ENCODE measurements at regions not wholly inside any gene's neighbourhood (a gene's known extent, or its start where the extent isn't known, plus 50 kb on each side); places are given as distances from the start of the nearest gene placed in this dataset.

DNA sequence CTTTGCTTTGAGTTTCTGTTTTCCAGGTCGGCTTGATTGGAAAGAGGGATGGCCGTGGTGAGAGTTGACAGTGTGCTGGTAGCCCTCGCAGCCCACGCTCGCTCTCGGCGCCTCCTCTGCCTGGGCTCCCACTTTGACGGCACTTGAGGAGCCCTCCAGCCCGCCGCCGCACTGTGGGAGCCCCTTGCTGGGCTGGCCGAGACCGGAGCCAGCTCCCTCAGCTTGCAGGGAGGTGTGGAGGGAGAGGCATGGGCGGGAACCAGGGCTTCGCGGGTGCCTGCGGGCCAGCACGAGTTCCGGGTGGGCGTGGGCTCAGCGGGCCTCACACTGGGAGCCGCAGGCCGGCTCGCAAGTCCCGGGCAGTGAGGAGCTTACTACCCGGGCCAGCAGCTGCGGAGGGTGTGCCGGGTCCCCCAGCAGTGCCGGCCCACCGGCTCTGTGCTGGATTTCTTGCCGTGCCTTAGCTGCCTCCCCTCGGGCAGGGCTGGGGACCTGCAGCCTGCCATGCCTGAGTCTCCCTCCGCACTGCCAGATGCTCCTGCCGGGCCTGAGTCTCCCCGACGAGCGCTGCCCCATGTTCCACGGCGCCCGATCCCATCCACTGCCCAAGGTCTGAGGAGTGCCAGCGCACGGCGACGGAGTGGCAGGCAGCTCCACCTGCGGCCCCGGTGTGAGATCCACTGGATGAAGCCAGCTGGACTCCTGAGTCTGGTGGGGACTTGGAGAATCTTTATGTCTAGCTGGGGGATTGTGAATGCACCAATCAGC is 166.4 kb upstream of the FAT1 start:
- DNase-seq: no peak

DNA sequence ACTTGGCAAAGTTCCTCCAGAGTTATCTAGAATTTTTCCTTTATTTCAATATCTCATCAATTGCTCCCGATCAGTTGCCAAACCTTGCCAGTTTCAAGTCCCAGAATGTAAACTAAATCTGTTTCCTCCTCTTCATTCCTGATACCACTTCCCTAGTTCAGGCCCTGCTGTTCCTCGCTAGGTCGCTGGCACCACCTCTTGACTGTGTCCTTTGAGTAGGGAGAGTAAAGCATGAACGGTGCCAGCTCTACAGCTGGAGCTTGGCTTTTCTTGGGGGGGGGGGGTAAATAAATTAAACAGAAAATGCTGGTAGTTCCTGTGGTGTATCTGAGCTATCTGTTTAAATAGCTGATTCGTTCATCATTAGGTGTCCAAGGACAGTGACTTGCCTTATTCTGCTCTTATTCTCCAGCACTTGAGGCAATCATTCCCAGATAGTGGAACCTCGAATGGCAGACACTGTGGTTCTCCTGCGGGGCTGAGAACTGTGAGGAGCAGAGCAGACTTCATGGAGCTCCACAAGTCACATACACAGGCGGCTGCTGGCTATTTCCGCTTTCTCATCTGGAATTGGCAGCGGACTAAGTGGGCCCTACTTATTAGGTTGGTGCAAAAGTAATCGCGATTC is 168.3 kb upstream of the FAT1 start:
- no peak for DNase-seq

DNA sequence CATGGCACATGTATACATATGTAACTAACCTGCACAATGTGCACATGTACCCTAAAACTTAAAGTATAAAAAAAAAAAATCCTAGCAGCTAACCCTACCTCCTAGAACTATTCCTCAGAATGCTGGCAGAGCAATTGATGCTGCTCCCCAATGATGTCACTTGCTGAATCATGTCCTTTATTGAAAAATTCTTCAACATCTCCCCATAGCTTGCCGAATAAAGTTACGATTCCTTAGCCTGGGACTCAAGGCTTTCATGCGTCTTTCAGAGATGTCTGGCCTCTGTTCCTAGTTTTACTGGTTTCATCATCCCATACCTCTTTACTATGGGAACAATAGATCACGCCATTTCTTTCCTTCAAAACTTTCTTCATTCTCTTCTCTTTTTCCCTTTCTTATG is 174.7 kb upstream of the FAT1 start:
- DNase-seq: no peak

DNA sequence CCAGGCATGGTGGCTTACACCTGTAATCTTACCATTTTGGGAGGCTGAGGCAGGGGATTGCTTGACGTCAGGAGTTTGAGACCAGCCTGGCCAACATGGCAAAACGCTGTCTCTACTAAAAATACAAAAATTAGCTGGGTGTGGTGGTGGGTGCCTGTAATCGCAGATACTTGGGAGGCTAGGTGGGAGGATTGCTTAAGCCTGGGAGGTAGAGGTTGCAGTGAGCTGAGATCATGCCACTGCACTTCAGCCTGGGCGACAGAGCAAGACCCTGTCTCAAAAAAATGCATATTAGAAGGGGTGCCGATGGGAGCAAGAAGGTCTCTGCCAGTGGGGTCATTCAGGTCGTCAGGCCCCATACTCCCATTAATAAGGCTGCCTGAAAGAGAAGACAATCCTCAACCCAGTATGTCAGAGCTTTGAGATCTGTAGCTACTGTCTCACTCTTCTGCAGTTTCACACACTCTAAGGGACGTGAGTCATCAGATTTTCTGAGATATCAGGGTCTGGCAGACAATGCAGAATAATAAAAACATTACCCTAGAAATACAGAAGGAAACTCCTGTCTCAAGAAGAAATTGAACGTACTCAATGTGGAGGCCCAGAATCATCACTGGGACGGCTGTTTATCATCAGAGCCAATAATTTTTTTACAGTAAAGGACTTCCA is 176.7 kb upstream of the FAT1 start:
- peak; percentile 76 for DNase-seq

DNA sequence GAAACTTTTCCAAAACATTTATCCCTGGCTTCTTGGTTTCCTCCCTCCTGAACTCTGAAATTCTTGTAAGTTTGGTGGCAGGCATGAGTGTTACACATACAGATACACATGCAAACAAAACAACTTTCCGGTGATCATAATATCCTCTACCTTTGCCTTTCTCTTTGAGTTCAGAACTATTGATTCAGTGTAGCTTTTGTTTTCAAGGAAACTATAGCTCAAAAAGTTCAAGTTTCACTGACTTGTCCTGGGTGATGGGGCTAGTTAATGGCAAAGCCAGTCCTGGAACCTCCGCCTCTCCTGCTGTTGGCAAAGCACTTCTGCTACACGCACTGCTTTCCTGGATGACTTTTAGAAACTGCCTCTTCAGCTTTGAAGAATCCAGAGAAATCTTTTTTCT is 177.3 kb upstream of the FAT1 start:
- no peak for DNase-seq

DNA sequence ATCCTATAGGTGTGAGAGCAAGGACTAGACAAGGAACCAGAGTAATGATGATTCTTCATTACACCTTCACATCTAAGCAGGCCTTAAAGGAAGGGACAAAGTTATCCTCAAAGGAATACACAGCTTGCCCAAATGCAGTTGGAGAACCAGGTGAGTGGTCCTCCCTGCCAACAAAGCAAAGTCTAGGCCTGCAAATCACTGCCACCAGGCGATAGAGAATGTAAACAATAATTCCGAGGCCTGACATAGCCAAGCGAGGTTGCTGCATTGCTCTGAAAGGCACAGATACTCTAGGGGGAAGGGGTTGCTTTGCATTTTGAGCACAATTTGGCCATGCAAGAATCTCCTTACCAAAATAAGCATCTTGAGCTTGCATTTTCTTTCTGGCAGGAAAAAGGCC is 178.2 kb upstream of the FAT1 start:
- no peak for DNase-seq

DNA sequence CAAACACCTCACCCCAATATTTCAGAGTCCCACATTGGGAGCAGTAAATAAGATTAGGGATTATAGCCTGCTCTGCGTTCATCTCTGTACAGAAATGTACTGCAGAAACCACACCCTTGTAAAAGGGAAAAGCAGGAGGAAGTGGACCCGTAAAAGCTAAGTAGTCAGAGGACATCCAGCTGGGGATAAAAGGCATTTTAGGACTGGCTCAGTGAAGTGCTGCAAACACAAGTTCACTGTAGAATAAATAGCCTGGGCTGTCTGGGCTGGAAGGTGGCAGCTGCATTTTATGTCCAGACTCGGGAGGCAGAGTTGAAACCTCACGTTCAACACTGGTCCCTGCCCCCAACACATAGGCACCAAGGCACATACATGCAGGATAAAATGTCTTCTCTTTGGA is 178.7 kb upstream of the FAT1 start:
- no peak for DNase-seq

DNA sequence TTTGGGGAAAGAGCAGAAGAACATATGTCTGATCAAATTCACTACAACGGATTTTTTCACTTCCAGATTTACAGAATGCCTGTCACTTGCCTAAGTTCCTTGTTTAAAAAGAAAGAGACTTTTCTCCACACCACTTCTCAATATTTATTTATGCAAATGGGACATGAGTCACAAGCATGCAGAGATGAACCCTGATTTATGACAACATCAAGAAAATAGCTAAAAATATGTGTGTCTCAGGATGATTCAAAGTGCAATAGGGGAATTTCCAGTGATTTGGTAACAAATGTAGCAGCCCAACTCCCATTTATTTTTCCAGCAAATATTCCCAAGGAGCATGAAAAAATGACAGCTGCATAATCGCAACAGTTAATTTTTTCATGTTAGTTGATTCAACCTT is 180.4 kb upstream of the FAT1 start:
- peak; percentile 89 for DNase-seq

DNA sequence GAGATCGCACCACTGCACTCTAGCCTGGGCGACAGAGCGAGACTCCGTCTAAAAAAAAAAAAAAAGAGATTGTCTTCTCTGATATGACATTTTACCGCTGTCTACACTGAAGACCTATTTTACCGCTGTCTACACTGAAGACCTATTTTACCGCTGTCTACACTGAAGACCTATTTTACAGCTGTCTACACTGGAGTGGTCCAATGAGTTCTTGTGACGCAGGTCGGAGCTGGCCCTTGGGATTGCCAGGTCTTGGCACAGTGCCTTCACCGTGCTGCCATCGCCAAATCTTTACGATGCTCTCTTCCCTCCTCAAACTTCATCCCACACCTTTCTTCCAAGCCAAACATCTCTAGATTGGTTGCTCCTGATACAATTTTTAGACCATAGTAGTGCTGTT is 183.1 kb upstream of the FAT1 start:
- no peak for DNase-seq

DNA sequence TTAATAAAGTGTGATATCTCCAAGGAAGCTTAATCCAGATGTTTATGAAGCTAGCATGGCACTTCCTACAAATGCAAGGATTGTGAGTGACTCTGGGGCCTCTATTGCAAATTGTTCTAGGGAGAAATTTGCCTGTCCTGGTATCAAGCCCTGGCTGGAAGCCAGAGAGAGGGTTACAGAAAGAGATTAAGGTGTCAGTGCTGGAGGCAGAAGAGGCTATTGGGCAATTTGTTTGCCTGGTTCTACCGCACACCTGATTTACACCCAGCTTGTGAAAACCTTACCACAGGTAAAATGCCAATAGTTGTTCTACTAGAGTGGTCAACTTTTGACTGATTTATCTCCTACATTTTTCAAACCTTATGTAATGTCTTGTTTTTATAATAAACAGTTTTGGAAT is 186.7 kb upstream of the FAT1 start:
- no peak for DNase-seq

DNA sequence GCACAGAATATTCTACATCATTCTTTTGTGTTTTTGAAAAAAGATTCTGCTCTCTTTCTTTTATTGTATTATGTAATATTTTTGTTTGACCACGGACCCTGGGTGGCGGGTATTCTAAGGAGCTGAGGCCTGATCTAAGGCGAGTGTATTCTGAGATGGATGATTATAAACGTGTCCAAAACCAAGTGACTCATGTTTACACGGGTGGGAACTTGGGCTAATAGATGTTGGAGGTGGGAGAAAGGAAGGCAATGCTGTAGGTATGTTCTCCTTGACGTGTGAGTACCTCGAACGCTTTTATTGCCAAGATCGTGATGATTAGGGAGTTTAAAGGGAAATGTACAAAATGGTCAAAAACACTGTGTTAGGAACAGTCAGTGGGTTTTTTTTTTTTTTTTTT is 188.9 kb upstream of the FAT1 start:
- no peak for DNase-seq

DNA sequence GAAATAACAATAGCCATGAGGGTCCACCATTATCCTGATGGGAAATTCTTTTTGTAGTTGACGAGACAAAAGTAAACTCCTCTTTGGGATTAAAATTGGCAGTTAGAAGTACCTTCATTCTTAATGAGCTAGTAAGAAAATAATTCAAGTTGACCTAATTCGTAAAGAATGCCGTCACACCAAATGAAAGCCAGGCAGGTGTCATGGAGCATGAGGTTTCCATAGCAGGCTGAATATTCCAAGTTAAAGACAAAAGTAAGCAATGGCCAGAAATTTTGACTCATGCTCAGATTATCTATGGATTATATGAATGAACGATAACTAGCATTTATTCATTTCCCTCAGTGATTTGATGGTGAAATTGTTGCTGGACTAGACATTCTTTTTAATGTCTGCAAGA is 192.2 kb upstream of the FAT1 start:
- DNase-seq: no peak

DNA sequence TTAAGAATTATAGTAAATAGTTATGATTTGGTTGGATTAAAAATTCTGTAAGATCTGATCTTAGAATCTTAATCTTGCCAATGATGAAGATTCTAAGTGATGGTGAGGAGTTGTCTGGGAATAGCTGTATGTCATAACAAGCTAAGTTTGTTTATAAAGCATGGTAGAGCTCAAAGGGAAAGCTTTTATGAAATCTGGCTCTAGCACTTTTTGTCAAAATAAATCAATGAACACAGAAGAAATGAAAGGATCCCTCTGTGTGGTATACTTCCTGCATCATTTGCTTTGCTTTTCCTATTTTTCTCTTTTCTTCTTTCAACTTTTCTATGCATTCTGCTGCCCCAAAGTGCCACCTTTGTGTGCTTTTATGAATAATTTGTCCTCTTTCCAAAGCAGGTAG is 193.5 kb upstream of the FAT1 start:
- DNase-seq: no peak

DNA sequence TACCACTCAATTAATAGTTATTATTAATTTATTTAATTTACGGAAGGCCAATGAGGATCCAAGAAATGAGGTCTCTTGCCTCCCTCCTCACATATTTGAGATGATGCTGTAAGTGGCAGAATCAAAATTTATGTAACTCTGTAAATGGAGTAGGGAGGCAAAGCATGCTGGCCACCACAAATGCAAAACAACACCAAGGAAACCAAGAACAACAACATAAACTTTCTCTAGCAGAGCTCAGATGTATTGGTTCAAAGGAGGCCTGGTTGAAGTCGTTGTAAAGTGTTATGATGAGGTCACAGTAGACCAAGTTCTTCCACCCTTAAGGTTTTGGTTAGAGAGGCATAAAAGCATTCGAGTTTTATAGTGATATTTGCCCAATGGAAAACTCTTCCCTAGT is 194.8 kb upstream of the FAT1 start:
- no peak for DNase-seq

DNA sequence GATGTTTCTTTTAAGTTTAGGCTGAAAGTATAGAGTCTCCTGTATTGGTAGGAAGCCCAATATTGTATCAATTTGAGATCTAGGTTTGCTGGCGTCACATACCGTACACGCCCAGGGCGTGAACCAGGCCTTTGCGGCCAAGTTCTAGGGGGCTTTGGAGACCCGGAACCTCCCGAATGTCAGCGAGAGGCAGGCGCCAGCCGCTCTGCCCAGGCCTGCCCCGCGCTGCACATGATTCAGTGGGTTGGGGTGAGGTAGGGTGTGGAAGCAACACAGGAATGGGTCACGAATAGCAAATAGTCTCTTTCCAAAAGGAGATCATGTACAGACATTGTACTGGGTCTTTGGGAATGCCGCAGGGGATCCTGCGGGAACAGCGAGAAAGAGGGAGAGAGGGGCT is 195.7 kb upstream of the FAT1 start:
- DNase-seq: no peak

DNA sequence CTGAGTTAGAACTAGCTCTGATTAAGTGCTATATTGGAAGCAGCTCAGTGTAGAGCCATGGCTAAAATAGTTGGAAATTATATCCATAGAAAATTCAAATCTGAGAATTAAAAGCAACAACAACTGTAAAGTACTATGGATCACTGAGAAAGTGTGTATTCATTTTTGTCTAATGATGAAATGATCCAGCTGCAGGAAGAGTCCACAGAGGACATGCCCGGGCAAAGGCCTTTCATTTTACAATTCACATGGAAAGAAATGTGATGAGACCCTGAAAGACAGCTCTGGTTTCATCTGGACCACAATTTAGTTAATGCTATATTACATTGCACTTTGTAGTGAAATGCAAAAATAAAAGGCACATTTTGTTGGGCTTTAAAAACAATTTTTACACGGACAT is 196.8 kb upstream of the FAT1 start:
- peak; percentile 69 for DNase-seq

DNA sequence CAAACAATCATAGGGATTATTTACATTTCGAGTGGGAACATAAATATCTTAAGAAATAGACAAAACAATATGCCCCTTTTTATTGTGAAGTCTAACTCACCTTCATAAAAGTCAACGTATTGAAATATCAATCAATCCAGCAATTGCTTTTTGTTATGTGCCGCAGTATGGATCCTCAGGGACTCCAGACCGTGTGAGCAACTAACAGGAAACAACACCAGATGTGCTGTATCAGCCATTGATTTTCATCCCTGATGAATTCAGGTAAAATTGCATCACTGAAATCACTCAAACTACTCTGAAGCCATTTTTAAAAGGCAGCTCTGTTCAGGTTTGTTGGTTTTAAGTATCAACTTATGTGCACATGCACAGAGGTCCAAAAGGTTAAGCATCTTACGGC is 197.3 kb upstream of the FAT1 start:
- no peak for DNase-seq

DNA sequence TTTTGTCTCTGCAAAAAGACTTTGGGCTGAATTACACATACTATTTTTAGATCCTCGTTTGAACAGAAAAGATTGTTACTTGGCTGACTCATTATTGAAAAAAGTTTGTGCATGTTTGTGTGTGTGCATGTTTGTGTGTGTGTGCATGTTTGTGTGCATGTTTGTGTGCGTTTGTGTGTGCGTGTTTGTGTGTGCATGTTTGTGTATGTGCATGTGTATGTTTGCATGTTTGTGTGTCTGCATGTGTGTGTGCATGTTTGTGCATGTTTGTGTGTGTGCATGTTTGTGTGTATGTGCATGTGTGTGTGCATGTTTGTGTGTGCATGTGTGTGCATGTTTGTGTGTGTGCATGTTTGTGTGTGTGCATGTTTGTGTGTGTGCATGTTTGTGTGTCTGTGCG is 201.1 kb upstream of the FAT1 start:
- DNase-seq: no peak

DNA sequence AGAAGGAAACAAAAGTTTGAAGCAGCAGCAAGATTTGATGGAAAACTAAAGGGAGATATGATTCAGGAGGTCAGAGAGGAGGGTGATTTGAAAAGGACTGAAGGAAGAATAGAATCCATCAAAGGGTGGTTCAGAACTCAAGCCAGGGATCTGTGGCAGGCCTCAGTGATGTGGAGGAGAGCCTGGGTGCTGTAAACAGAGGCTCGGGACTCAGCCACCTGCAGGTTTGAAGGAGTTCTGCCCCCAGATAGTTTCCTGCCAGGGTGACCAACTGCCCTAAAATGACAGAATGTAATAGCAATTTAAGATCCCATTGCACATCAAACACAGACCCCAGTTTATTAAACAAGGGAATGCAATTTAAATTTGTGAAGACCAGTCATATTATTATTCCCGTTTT is 204.0 kb upstream of the FAT1 start:
- DNase-seq: no peak

DNA sequence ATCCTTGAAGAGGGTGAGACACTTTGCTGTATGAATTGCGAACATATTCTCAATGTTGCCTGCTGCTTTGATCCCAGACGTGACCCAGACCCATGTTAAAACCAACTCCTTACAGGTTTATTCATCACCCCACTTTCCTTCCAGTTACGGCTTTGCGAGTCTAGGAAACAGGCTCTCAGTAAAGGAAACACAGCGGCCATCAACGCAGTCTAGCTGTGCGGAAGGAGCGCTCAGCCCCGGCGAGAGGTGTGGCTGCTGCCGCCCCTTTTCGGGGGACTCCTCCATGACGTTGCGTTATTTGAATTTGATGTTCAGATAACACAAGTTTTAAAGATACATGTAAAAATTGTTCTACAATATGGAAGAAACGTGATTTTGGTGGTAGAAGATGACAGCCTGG is 206.4 kb upstream of the FAT1 start:
- DNase-seq: no peak

DNA sequence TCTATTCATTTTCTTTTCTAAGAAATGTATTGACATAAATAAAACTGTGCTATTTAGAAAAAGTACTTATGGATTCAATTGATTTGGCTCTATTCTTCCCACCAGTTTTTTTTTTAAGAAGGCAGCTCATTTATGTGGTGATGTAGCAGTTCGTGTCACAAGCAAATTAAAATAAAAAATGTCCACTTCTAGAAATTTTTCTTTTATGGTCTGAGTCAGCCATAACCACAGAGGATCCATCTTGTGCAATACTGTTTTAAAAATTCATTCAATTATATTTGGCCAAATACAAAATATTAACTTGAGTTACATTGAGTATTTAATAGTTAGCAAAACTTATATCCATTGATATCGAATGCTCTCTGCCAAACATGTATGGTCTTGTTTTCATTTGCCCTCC is 207.9 kb upstream of the FAT1 start:
- DNase-seq: peak; percentile 80

DNA sequence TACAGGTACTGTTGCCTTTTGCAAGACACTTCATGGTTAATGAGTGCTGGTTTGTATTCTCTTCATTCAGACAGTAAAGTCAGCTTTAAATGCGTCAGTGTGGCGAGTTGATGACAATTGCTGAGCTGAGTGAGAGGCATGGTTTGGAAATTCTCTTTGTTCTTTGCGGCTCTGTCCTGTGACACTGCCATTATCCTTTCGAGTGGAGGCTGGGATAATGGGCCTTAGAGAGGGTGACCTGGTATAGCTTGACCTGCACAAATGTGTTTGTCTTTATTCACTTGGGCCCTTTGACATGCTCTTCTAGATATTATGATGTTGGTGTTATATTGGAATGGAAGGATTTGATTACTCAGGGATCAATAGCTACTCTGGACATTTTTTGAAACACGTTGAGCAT is 208.5 kb upstream of the FAT1 start:
- no peak for DNase-seq

DNA sequence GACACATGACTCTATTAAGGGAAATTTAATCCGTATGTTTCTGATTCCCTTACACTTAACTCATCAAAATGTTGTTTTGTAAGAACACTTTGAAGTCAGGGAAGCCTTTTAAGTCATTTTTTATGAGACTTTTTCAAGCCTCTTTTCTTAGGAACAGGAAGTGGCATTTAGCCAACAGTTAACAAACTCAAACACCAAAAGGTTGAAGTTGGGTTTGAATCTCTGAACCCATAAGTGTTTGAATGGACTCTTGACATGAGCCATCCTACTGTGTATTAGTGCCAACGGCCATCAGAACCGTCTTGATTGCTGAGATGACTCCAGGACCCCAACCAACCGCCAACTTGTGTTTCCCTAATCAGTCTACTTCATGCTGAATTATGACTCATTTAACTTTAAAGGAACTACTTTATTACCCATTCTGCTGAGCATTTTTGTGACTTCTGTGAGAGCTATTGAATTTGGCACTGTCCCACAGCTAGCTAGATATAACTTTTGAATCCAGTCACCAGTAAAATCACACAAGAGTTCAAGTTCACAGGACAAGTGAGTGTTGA is 209.1 kb upstream of the FAT1 start:
- peak; percentile 84 for DNase-seq

DNA sequence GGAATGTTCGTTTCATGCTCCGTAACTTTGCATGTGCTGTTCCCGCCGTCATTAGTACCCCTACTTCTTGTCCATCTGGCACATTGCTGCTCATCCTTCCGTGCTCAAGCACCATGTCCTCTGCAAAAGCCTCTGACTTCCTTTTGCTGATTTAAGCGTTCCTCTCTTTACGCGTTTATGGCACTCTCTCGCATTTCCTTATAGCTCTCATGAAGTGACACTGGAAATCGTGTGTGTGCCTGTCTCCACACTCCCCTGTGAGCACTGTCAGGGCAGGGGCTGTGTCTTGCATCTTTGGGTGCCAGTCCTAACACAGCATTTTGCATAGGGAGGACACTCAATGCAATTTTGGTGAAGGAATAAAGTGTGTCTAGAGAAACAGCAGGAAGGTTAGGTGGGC is 210.6 kb upstream of the FAT1 start:
- DNase-seq: no peak

Data from fibroblast of skin of abdomen (primary cell).